Central memory CD8-positive, alpha-beta T cell (primary cell): ENCODE measurements at regions not wholly inside any gene's neighbourhood (a gene's known extent, or its start where the extent isn't known, plus 50 kb on each side); places are given as distances from the start of the nearest gene placed in this dataset.
A peak's percentile ranks its signal among the peaks of the same experiment; 100 is the strongest.

ENCODE experiments used
- ATAC-seq: fragments of 150-1000 bp; cut with Tn5 transposase; replicated peaks from 2 replicates; pipeline ENCODE4 v1.10.0; 2022; ENCODE audit warnings: mild to moderate bottlenecking, moderate FRiP score, moderate number of reproducible peaks; ENCODE audit not compliant: poor library complexity, severe bottlenecking; ENCODE audit errors: extremely low read depth
- DNase-seq, 2 donors: peaks; one replicate each; pipeline ENCODE4 v3.0.0; 2021; ENCODE audit warnings: low spot score in 2 of 2
- H3K27ac Mint-ChIP-seq: one replicate; pipeline ENCODE4 v1.8.0; 2022; ENCODE audit warnings: low read depth, mild to moderate bottlenecking, moderate library complexity, mixed read lengths
- H3K27me3 Mint-ChIP-seq: one replicate; pipeline ENCODE4 v1.8.0; 2022; ENCODE audit warnings: mixed read lengths
- H3K36me3 Mint-ChIP-seq: one replicate; pipeline ENCODE4 v1.8.0; 2022; ENCODE audit warnings: mild to moderate bottlenecking, moderate library complexity, mixed read lengths; ENCODE audit not compliant: insufficient read depth
- H3K4me1 Mint-ChIP-seq: one replicate; pipeline ENCODE4 v1.8.0; 2022; ENCODE audit warnings: mixed read lengths
- H3K4me3 Mint-ChIP-seq: one replicate; pipeline ENCODE4 v1.8.0; 2022; ENCODE audit warnings: mild to moderate bottlenecking, moderate library complexity, mixed read lengths
- H3K9me3 Mint-ChIP-seq: one replicate; pipeline ENCODE4 v1.8.0; 2022; ENCODE audit warnings: mixed read lengths

GRCh38 chr3:31379598-31379997 lies 153.1 kb upstream of the STT3B start:
- Mint-ChIP-seq H3K9me3 (no peaks in the 10 kb centered on the region), H3K36me3 (no peaks in the 10 kb centered on the region), H3K4me1 (no peaks in the 10 kb centered on the region), H3K27ac (no peak overlapping the region), H3K27me3 (no peaks in the 10 kb centered on the region), H3K4me3 (no peak overlapping the region)
- ATAC-seq (no peak), DNase-seq (no peak)

- ATAC-seq = no peak
- no peaks in the 10 kb centered on the region for H3K27me3 Mint-ChIP-seq
- no peak overlapping the region for H3K4me3 Mint-ChIP-seq
- H3K4me1 Mint-ChIP-seq = no peaks in the 10 kb centered on the region
- no peak overlapping the region for H3K27ac Mint-ChIP-seq
- no peaks in the 10 kb centered on the region for H3K9me3 Mint-ChIP-seq
- H3K36me3 Mint-ChIP-seq = no peaks in the 10 kb centered on the region
- DNase-seq = no peak
These were observed 149.9 kb upstream of the STT3B start for GRCh38 chr3:31382856-31383255.

- Mint-ChIP-seq H3K4me3 (no peak overlapping the region), H3K4me1 (no peaks in the 10 kb centered on the region), H3K27me3 (no peaks in the 10 kb centered on the region), H3K27ac (no peak overlapping the region), H3K36me3 (no peaks in the 10 kb centered on the region), H3K9me3 (no peaks in the 10 kb centered on the region)
- ATAC-seq (no peak), DNase-seq (no peak)
These were observed 148.6 kb upstream of the STT3B start for GRCh38 chr3:31384117-31384516.

GRCh38 chr3:31389939-31390338 lies 142.8 kb upstream of the STT3B start:
- H3K27ac Mint-ChIP-seq = no peak overlapping the region
- no peaks in the 10 kb centered on the region for H3K36me3 Mint-ChIP-seq
- no peak for ATAC-seq
- no peak for DNase-seq
- no peaks in the 10 kb centered on the region for H3K9me3 Mint-ChIP-seq
- peaks cover 10% of the 10 kb centered on the region for H3K27me3 Mint-ChIP-seq
- no peak overlapping the region for H3K4me3 Mint-ChIP-seq
- H3K4me1 Mint-ChIP-seq = peaks cover 7% of the 10 kb centered on the region

GRCh38 chr3:31390466-31390865 lies 142.3 kb upstream of the STT3B start:
- H3K4me1 Mint-ChIP-seq = peaks cover 7% of the 10 kb centered on the region
- ATAC-seq = no peak
- no peaks in the 10 kb centered on the region for H3K36me3 Mint-ChIP-seq
- no peak overlapping the region for H3K27ac Mint-ChIP-seq
- H3K4me3 Mint-ChIP-seq = no peak overlapping the region
- no peaks in the 10 kb centered on the region for H3K9me3 Mint-ChIP-seq
- peaks cover 10% of the 10 kb centered on the region for H3K27me3 Mint-ChIP-seq
- no peak for DNase-seq

- Mint-ChIP-seq H3K4me1 (peaks cover 7% of the 10 kb centered on the region), H3K9me3 (no peaks in the 10 kb centered on the region), H3K27me3 (peaks cover 10% of the 10 kb centered on the region), H3K36me3 (no peaks in the 10 kb centered on the region), H3K4me3 (no peak overlapping the region), H3K27ac (no peak overlapping the region)
- DNase-seq (no peak), ATAC-seq (no peak)
These were observed 141.6 kb upstream of the STT3B start for GRCh38 chr3:31391150-31391549.

- ATAC-seq (no peak), DNase-seq (no peak)
- Mint-ChIP-seq H3K4me3 (no peak overlapping the region), H3K27ac (no peak overlapping the region), H3K9me3 (no peaks in the 10 kb centered on the region), H3K4me1 (peaks cover 7% of the 10 kb centered on the region), H3K27me3 (peaks cover 10% of the 10 kb centered on the region), H3K36me3 (no peaks in the 10 kb centered on the region)
These were observed 140.2 kb upstream of the STT3B start for GRCh38 chr3:31392568-31392967.

GRCh38 chr3:31399271-31399670 lies 133.5 kb upstream of the STT3B start:
- DNase-seq (no peak), ATAC-seq (peak; percentile 46)
- H3K4me3 Mint-ChIP-seq = no peak overlapping the region
- H3K36me3 Mint-ChIP-seq = no peaks in the 10 kb centered on the region
- peaks cover 9% of the 10 kb centered on the region for H3K27me3 Mint-ChIP-seq
- H3K27ac Mint-ChIP-seq = no peak overlapping the region
- peaks cover 16% of the 10 kb centered on the region for H3K4me1 Mint-ChIP-seq
- H3K9me3 Mint-ChIP-seq = no peaks in the 10 kb centered on the region

GRCh38 chr3:31402117-31402516 lies 130.6 kb upstream of the STT3B start:
- H3K36me3 Mint-ChIP-seq = no peaks in the 10 kb centered on the region
- no peak for ATAC-seq
- no peak overlapping the region for H3K4me3 Mint-ChIP-seq

GRCh38 chr3:31403197-31403596 lies 129.5 kb upstream of the STT3B start:
- H3K4me1 Mint-ChIP-seq = peaks cover 16% of the 10 kb centered on the region
- H3K4me3 Mint-ChIP-seq = no peak overlapping the region
- H3K36me3 Mint-ChIP-seq = no peaks in the 10 kb centered on the region
- ATAC-seq (no peak), DNase-seq (no peak)
- no peaks in the 10 kb centered on the region for H3K9me3 Mint-ChIP-seq
- H3K27me3 Mint-ChIP-seq = peaks cover 9% of the 10 kb centered on the region
- no peak overlapping the region for H3K27ac Mint-ChIP-seq

More at GRCh38 chr3:31402117-31402516, 130.6 kb upstream of the STT3B start:
- Mint-ChIP-seq H3K4me1 (peaks cover 16% of the 10 kb centered on the region), H3K9me3 (no peaks in the 10 kb centered on the region), H3K27ac (no peak overlapping the region), H3K27me3 (peaks cover 9% of the 10 kb centered on the region)
- DNase-seq = no peak

- Mint-ChIP-seq H3K36me3 (no peaks in the 10 kb centered on the region), H3K9me3 (no peaks in the 10 kb centered on the region), H3K4me3 (no peak overlapping the region), H3K27ac (no peak overlapping the region), H3K4me1 (peaks cover 15% of the 10 kb centered on the region), H3K27me3 (peaks cover 9% of the 10 kb centered on the region)
- DNase-seq (no peak), ATAC-seq (no peak)
These were observed 127.9 kb upstream of the STT3B start for GRCh38 chr3:31404871-31405270.

GRCh38 chr3:31405515-31405914 lies 127.2 kb upstream of the STT3B start:
- DNase-seq = no peak
- H3K27me3 Mint-ChIP-seq = peaks cover 9% of the 10 kb centered on the region
- ATAC-seq = no peak
- H3K9me3 Mint-ChIP-seq = no peaks in the 10 kb centered on the region
- no peak overlapping the region for H3K4me3 Mint-ChIP-seq
- peaks cover 15% of the 10 kb centered on the region for H3K4me1 Mint-ChIP-seq
- H3K36me3 Mint-ChIP-seq = no peaks in the 10 kb centered on the region
- no peak overlapping the region for H3K27ac Mint-ChIP-seq

GRCh38 chr3:31406896-31407295 lies 125.8 kb upstream of the STT3B start:
- ATAC-seq = no peak
- no peak for DNase-seq
- Mint-ChIP-seq H3K9me3 (no peaks in the 10 kb centered on the region), H3K36me3 (no peaks in the 10 kb centered on the region), H3K27me3 (peaks cover 4% of the 10 kb centered on the region), H3K4me3 (no peak overlapping the region), H3K27ac (no peak overlapping the region), H3K4me1 (peaks cover 11% of the 10 kb centered on the region)

- no peak overlapping the region for H3K4me3 Mint-ChIP-seq
- peaks cover 6% of the 10 kb centered on the region for H3K4me1 Mint-ChIP-seq
- DNase-seq (no peak), ATAC-seq (no peak)
- no peak overlapping the region for H3K27ac Mint-ChIP-seq
- no peaks in the 10 kb centered on the region for H3K9me3 Mint-ChIP-seq
- no peaks in the 10 kb centered on the region for H3K36me3 Mint-ChIP-seq
- no peaks in the 10 kb centered on the region for H3K27me3 Mint-ChIP-seq
These were observed 125.1 kb upstream of the STT3B start for GRCh38 chr3:31407665-31408064.
